NOMO-1 treated with DMSO at 0.1 percent for 48 hours (cell line): ENCODE measurements at regions not wholly inside any gene's neighbourhood (a gene's known extent, or its start where the extent isn't known, plus 50 kb on each side); places are given as distances from the start of the nearest gene placed in this dataset.
"Not testable (repeated sequence)": the region's sequence is repeated elsewhere in the genome, so short reads cannot be mapped to it uniquely, and the experiment has no call there.

Experiments used
- DNase-seq: peaks from one replicate; lab custom pipeline; 2025; ENCODE audit not compliant: unreplicated experiment; lab: John Stamatoyannopoulos, UW

DNA sequence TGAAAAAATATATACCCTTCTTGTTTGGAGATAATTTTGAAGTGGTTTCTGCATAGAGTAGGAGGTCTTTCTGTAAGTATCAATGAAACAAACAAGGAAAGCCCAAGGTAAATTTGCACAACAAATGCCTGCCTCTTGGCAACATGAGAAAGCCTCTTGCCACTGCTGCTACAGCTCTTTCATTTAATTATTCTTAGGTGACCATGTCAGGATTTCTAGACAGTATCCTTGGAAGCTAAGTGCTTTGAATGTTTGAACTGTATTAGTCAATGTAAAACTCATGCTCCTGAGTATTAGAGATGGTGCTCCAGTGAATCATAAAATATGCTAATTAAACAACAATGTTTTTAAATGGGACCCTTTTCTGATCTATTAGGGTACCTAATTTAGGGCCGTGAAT is 81.2 kb upstream of the ITGB1 start:
- no peak for DNase-seq

DNA sequence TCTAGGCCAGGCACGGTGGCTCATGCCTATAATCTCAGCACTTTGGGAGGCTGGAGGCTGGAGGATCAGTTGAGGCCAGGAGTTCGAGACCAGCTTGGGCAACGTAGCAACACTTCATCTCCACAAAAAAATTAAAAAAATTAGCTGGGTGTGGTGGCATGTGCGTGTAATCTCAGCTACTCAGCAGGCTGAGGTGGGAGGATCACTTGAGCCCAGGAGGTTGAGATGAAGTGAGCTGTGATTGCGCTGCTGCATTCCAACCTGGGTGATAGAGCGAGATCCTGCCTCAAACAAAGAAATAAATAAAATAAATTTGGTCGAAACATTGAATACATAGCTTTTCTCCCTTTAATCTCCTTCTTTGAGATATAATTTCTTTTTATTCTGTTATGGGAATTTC is 80.6 kb upstream of the ITGB1 start:
- no peak for DNase-seq

DNA sequence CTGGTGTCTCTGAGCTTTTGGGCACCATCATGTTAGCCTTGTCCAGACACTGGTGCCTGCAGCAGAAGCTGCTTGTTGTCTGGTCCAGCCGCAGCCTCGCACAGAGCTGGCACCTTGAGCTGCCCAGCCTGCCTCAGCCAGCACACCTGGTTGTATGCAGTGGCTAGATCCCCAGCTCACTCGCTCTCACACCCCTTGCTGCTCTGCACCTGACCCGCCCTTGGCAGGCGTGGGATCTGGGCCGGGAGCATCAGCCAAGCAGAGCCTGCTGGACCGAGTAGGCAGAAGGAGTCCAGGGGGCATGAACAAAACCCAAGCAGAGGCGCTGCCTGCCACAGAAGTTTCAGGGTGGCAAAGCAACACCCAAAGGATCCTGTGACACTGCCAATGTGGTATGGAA is 79.7 kb upstream of the ITGB1 start:
- DNase-seq = no peak

DNA sequence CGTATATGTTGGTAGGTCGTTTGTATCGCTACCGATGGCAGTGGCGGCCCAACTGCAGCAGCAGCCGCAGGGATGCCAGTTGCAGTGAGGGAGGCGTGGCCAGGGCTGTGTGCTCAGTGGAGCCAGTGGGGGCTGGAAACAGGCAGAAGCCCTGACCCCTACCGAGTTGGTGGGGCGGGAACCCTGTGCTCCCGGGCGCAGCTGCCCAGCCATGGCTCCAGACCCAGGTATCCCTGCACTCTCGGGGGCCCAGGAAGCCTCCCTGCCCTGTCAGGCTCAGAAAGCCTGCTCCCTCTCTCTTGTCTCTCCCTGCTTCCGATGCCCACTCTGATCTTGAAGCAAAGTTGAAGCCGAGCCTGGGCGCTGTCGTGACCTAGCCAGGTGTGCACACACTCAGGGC is 78.6 kb upstream of the ITGB1 start:
- no peak for DNase-seq

DNA sequence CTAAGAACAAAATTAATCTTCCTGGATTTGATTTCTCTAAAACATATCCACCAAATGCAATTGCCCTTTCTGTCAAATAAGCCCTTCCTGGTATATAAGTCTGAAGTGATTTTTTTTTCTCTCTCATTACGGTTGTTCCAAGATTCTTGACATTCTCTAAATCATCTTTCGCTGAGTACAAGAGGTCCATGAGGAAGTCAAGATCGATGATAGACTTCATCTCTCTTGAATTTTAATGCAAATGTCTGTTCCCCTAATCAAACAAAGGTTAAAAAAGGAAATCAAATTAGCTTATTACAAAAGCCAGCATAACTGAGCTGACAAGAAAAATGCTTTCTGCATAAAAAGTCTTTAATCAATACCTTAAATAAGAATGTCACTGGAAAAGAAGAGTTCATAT is 77.4 kb upstream of the ITGB1 start:
- no peak for DNase-seq

DNA sequence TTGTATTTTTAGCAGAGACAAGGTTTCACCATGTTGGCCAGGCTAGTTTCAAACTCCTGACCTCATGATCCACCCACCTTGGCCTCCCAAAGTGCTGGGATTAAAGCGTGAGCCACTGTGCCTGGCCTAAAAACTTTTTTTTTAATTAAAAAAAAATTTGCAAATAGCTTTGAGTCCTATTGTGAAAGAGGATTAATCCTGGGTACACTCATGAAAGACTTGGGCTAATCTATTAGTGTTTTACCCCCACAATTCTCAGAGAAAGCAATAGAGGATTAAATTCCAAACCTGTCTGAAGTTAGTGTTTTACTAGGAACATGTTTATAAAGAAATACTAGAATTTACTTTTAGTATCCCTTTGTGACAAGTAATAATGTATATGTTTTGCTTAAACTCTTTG is 76.9 kb upstream of the ITGB1 start:
- DNase-seq = no peak

DNA sequence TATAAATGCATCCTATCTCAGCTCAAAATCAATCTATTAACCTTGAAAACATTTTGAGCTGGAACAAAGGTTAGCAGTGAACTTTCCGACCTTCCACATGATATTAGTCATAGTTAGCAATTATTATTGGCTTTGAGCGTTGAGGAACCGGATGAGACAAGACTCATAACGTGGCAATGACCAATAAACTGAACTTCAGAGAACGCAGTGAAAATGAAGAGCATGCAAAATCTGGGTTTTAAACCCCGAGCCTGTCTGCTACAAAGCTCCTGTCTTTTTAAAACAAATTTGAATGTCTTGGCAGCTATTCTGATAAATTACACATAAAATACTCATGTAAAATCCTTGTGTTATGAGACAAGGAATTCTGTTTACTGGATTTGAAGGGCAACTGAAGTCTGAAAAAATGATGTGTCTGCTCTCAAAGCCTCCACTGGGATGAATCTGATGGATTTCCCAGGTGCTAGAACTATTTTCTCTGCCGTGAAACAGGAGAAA is 74.7 kb upstream of the ITGB1 start:
- DNase-seq = no peak

DNA sequence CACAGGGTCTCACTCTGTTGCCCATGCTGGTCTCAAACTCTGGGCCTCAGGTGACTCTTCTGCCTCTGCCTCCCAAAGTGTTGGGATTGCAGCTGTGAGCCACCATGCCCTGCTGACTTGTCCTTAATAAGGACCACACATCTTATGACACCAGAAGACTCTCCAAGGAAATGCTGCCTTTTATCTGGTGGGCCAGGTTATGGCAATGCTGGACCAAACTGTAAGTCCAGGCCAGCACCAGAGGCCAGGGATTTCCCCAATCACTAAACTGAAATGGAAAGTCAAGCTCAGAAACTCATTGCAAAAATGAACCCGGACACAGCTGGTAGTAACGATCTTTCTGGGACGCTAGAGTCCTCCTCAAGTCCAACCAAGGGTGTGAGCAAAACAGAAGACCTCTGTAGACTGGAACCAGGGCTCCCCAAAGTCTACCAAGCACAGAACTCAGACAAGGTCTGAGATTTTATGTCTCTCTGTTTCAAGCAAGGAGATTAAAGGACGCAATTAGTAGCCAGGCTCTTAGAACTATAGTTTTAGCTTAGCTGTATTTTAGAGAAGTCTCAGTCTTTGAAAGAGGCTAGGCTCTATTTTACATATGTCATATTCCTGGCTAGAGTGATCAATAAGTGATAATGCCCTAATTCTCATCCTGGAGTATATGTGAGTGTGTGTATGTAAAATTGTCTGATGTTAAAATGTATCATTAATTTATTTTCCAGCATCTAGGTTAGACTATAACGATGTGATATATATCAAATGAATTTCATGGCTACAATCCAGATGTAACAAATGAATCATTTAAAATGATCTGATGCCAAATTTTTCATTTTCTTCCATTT is 74.0 kb upstream of the ITGB1 start:
- DNase-seq = no peak

DNA sequence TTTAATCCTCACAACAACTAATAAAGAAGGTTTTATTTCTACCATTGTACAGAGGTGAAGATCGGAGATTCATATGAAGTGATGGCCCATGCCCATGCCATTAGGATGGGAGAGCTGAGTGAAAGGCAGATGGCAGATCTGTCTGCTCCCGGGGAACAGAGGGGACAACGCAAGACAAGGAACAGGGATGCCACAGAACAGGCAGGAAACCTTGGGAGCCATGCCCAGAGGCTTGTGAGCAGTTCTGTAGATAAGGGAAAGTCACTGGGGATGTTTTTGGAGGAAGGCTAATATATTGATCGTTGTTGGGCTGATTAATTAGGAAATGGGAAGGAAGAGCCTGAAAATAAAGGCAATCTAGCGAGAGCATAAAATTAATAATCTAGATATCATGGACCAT is 73.1 kb upstream of the ITGB1 start:
- DNase-seq = no peak

DNA sequence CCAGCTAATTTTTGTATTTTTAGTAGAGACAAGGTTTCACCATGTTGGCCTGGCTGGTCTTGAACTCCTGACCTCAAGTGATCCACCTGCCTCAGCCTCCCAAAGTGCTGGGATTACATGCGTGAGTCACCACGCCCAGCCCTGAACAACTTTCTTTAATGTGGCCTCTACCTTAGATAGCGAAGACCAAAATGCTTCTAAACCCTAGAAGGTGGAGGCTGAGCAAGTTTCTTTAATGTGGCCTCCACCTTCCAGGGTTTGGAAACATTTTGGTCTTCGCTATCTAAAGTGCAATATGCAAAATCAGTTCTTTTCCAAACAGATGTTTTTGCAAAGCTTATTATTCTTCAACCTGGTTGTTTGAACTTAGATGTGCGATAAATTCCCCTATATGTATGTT is 70.5 kb upstream of the ITGB1 start:
- not testable (repeated sequence) for DNase-seq

DNA sequence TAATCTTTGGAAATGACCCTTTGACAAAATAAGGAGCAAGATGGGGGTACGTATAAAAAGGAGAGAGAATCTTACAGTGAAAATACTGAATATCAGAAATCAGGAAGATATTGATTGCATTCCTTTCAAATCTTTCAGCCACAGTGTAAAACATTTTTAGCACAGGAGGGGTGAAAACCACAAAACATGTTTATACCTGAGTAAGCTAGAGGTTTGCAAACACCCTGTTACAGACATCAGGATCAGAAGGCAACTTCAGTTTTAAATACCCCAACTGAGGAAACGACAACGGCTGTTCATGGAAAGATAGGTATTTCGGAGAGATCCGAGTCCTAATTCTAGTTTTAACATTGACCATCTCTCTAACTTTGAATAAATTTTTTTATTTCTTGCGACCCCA is 69.1 kb upstream of the ITGB1 start:
- no peak for DNase-seq

DNA sequence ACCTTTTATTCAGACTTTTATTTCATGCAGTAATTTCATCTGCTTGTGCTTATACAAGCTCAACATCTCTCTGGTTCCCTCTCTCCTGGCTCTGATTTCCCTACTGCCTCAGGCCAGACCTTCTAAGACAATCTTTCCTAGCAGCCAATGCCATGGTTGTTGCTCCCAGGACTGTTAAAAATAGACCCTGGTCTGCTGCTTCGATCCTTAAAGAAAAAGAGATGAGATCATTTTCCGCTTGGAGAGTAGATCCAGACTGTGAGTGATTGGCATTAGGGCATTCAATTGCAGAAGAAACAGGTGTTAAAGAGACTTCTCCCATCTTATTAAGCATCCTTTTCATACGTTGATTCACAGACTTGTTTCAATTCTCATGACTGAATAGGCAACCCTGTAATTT is 68.4 kb upstream of the ITGB1 start:
- DNase-seq = no peak

DNA sequence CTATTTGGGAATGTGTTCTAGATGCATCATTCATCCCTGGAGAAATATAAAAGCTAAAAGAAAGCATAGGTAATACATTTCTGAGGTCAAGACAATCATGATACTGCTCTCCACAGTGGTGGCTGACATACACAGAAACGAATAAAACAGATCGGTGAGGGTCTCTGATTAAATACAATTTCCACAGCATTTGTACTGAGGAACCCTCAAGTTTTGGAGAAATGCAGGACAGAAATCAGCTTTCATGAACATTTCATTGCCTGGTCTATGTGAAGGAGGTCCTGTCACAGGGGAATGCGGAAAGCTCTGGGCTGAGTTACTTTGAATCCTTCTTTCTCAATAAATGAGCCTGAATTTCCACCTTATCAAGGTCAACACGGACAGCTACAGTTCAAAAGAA is 67.9 kb upstream of the ITGB1 start:
- DNase-seq = no peak

DNA sequence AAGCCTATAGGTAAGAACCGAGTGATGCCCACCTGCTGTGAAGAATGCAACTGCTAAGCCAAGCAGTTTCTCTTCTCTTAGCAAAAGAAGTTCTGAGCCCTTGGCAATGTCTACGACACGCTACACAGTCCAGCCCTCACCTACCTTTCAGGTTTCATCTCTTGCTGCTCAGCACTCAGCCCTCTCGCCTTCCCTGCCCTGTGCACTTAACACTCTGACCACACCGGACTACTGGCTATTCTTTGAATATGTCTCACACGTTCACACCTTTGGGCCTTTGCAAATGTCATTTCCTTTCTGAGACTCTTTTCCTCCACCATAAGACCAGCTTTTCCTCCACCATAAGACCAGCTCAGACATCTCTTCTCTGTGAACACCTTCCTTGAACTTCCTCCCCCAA is 67.0 kb upstream of the ITGB1 start:
- no peak for DNase-seq

DNA sequence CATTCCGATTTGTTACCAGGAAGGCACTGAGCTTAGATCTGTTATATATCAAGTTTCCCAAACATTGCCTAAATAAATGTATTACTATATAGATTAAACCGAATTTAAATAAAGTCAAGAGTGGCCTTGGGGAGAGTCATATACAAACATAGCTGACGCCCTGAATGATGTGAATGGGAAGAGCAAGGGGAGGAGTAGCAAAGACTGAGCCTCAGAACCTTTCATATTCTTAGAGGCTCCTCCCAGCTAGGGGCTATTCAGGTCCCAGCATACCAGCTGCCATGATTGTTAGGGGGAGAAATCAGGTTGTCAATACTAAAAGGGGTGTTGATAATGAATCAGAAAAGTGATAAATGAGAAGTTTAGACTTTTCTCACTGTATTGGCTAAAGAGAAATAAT is 64.7 kb upstream of the ITGB1 start:
- no peak for DNase-seq

DNA sequence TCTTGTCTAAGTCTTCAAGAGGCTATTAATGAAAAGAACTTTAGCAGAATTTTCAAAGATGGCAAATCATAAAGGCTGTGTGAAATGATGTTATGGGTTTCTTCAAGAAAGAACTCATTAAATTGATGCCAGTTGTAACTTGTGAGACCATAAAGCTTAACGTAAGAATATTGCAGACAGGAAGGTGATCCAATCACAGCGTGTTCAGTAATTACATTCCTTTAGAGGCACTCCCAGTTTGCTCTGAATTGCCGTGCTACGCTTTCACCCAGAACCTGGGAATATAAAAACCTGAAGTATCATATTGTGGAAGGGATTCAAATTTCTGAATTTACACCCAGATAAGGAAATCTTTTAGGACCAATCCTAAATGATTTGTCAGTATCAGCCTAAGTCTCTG is 64.1 kb upstream of the ITGB1 start:
- no peak for DNase-seq

DNA sequence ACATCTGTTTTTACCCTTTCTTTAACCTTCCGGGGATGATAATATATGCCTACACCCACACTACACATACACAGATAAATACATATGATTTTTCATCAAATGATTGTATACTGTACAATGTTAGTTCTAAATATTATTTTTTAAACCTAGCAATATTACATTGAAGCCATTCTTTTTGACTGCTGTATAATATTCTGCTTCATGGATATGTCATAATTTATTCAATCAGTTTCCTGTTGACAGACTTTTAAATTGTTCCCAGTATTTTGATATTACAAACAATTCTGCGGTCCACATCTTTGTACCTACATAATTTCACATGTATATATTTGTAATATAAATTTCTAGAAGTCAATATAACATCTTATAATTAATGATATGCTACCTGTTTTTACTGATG is 59.0 kb upstream of the ITGB1 start:
- no peak for DNase-seq

DNA sequence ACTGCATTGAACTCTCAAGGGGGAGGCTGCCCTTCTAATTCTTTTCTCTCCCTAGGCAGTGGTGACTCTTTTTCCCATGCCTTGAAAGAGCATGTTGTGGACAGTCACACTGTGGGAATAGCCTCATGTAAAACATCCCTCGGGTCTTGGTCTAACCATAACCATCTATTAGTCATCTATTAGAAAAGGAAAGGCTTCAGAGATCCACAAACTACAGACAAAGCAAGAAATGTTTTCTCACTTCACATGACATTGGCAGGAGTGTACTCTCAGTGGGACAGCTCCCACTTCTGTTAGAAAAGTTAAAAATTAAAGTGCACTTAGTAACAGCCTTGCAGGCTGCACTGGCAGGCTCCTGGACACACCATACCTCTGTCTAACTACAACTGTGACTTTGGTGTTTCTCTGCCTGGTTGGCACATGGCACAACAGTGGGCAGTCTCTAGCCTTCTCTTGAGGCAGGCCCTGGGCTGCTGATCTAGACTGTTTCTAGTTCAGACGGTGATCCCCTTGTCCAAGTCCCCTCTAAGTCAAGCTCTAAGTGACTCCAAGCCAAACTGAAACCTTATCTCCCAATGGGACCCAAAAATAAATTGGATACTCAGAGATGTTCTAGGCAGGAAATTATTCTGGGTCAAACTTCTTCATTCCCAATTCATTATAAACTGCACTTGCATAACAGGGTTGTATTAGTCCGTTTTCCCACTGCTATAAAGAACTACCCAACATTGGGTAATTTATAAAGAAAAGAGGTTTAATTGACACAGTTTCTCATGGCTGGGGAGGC is 57.9 kb upstream of the ITGB1 start:
- no peak for DNase-seq

DNA sequence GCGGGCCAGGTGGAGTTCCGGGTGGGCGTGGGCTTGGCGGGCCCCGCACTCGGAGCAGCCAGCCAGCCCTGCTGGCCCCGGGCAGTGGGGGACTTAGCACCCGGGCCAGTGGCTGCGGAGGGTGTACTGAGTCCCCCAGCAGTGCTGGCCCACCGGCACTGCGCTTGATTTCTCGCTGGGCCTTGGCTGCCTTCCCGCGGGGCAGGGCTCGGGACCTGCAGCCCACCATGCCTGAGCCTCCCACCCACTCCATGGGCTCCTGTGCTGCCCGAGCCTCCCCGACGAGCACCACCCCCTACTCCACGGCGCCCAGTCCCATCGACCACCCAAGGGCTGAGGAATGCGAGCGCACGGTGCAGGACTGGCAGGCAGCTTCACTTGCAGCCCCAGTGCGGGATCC is 55.3 kb upstream of the ITGB1 start:
- not testable (repeated sequence) for DNase-seq

DNA sequence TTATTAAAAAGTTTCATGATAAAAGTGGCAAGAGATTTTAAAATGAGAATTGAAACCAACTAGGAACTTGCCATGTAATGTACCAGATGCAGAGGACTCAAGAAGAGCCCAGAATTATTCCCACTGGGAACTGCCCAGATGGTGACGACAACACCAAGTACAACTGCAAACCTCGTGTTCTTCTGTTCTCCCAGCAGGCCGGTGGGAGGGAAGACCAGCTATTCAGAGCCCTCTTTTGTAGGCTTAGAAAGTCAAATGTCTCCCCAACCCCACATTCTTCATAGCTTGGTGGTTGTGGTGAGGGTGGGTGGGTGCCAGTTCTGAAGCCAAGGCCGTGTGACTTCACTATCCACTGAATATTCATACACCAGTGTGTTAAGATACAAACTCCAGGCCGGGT is 54.3 kb upstream of the ITGB1 start:
- no peak for DNase-seq

DNA sequence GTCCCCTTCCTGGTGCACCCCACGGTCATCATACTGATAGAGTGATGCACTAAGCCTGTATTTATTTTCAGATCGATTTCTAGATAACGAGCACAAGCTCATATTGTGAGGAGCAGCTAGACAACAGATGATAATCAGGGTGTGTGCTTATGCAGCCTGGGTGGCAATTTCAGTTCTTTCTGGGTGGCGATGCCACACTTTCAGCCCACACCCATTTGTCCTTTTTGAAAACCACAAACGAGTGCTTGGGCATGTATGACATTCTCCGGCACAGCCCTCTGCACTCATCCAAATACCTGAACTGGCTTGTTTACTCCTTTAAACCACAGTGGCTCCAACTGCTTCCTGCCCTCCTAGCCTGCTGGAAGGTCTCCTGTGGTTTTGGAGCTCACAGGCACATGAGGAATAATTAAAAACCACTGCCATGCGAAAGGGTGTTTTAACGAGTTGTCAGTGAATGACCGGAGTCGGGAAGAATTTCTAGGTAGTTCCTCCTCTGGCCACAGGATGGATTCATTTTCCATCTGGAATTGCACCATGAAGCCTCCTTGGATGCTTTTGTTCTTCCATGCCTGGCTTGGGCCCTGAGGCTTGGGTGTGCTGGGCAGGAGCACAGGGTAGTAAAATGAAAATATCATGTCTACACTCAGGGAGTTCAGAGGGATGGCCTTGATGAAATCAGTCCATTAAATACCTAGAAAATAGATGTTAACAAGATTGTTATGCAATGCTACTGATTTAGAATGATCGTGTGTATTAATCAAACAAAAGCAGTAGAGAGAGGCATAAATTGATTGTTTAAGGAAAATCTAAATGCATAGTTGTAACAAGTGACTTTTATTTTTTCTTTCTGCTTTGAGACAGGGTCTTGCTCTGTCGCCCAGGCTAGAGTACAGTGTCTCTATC is 52.4 kb upstream of the ITGB1 start:
- DNase-seq = peak; percentile 12
